ENCODE measurements at regions not wholly inside any gene's neighbourhood (a gene's known extent, or its start where the extent isn't known, plus 50 kb on each side); places are given as distances from the start of the nearest gene placed in this dataset.

GRCh38 chr7:41063116-41063515, 639.8 kb downstream of the INHBA start:
- no peak for TF ChIP-seq CTCF (IDR thresholded peaks at IDR 0.05)
- no peak for TF ChIP-seq RFX5 (IDR thresholded peaks at IDR 0.05; ENCODE audit: low read length)
- no peak for TF ChIP-seq POLR2AphosphoS5 (IDR thresholded peaks at IDR 0.05; ENCODE audit: low read depth, low read length)
- TF ChIP-seq USF2 (IDR thresholded peaks at IDR 0.05; ENCODE audit: borderline replicate concordance, low read depth, low read length) = no peak
- no peak for TF ChIP-seq MAX (IDR thresholded peaks at IDR 0.05; ENCODE audit: low read depth)
- no peak for TF ChIP-seq TCF12 (IDR thresholded peaks at IDR 0.05)

Measured in SK-N-SH (cell line).